Choroid plexus epithelial cell (primary cell): ENCODE measurements at regions not wholly inside any gene's neighbourhood (a gene's known extent, or its start where the extent isn't known, plus 50 kb on each side); places are given as distances from the start of the nearest gene placed in this dataset.

Experiments used
- DNase-seq: peaks from one replicate; pipeline ENCODE4 v3.0.0-alpha.2; 2010; ENCODE audit warnings: low read depth
- H3K4me3 ChIP-seq: 2 replicates; pipeline ENCODE4 v1.5.1; 2011; ENCODE audit warnings: low read depth, mild to moderate bottlenecking, control low read depth, low read length, moderate library complexity
- CTCF ChIP-seq: conservative IDR thresholded peaks from 2 replicates; pipeline ENCODE4 v1.5.1; 2011; ENCODE audit warnings: low read depth, mild to moderate bottlenecking, control low read depth, inconsistent platforms, low read length, moderate library complexity

- peak; percentile 22 for DNase-seq
- no peak for TF ChIP-seq CTCF
- no peak overlapping the region for H3K4me3 ChIP-seq
Observed at GRCh38 chr17:69643686-69644085, 229.2 kb downstream of the MAP2K6 start.

DNA sequence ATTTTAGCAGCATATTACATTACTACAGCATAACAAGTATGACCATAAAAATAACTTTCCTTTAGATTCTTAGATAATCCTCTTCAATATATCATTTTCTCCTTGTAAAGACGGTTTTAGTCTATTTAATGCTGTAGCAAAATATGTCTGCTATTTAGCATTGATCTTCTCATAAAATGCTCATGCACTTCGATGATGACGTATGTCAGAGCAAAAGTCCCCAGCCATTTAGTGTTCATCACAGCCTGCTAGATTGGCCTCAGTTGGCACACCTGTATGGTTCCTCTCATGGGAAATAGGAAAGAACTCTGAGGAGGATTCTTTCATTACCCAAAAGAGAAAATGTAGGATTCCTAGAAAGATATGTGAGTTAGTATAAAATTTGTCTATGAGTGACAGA is 232.2 kb downstream of the MAP2K6 start:
- no peak for DNase-seq
- no peak overlapping the region for H3K4me3 ChIP-seq
- TF ChIP-seq CTCF = no peak

- no peak for DNase-seq
- no peak overlapping the region for H3K4me3 ChIP-seq
- TF ChIP-seq CTCF = no peak
Observed at GRCh38 chr17:69650881-69651280, 236.4 kb downstream of the MAP2K6 start.

DNA sequence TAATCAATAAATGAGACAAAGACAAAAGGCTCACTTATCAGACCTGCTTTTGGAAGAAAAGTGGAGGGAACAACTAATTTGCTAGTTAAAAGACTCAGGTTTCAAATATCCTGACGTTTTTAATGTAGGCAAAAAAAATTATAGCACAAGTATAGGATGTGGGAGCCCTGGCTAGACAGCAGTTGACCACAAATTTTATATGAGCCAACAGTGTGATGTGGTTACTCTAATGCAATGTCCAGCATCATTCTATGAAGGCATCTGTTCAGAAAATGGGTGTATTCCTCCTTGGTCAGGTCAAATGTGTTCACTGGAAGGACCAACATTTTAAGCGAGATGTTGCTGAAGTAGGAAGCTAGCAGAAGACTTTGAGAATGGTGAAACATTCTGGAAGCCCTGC is 237.4 kb downstream of the MAP2K6 start:
- TF ChIP-seq CTCF = no peak
- DNase-seq = no peak
- H3K4me3 ChIP-seq = no peak overlapping the region

DNA sequence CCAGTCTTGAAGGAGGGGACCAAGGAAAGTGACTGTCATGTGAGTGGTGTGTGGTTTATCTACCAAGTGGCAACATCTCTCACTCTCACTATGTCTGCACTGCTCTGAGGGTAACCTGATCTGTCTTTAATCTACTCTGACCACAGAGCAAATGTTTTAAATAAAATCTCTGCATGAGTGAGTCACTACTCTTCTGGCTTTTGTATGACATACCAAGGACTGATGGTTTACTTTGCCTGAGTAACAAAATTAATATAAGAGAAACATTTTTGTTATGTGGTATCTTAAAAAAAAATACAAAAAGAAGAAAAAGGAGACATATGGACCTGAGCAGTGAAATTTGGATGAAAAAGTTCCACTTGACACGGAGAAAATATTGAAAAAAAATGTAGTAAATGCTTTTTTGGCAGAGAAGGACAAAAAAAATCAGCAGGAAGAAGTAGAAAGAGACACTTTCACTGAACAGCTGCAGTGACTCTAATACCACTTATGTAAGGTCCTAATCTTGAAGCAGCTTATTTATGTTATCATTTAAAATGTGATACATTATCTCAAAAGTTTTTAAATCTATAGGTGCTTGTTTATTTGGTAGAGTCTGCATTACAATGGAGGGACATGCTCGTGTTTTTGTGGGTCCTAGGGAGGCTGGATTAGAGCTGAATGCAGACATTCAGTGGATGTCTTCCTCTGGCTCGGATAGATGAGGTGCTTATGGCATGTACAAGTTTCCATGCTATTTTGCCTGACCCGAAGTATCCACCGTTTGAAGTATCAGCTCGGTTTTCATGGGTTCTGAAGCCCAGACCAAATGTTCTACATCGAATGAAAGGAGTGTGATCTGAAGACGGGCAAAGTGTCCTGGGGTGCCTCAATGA is 240.7 kb downstream of the MAP2K6 start:
- H3K4me3 ChIP-seq = no peak overlapping the region
- DNase-seq = peak; percentile 91
- no peak for TF ChIP-seq CTCF

DNA sequence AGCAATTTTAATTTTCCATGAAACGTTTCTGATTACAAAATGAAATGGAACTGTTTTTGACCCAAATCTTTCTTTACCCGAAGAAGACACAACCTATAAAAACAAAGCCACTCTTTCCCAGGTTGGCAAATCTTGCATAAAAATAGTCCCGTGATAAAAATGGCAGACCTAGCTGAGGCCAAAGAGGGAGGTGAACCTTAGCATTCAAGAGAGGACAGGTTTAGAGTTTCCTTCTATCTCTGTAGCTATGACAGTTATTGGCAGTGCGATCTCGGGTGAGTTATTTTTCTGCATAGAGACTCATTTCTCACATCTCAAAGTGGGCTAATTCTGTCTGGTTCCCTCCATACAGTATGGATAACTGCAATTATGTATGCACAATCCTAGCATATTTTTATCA is 241.4 kb downstream of the MAP2K6 start:
- DNase-seq = no peak
- no peak overlapping the region for H3K4me3 ChIP-seq
- TF ChIP-seq CTCF = no peak
